ENCODE measurements at regions not wholly inside any gene's neighbourhood (a gene's known extent, or its start where the extent isn't known, plus 50 kb on each side); places are given as distances from the start of the nearest gene placed in this dataset.
"Not testable (repeated sequence)": the region's sequence is repeated elsewhere in the genome, so short reads cannot be mapped to it uniquely, and the experiment has no call there.

DNA sequence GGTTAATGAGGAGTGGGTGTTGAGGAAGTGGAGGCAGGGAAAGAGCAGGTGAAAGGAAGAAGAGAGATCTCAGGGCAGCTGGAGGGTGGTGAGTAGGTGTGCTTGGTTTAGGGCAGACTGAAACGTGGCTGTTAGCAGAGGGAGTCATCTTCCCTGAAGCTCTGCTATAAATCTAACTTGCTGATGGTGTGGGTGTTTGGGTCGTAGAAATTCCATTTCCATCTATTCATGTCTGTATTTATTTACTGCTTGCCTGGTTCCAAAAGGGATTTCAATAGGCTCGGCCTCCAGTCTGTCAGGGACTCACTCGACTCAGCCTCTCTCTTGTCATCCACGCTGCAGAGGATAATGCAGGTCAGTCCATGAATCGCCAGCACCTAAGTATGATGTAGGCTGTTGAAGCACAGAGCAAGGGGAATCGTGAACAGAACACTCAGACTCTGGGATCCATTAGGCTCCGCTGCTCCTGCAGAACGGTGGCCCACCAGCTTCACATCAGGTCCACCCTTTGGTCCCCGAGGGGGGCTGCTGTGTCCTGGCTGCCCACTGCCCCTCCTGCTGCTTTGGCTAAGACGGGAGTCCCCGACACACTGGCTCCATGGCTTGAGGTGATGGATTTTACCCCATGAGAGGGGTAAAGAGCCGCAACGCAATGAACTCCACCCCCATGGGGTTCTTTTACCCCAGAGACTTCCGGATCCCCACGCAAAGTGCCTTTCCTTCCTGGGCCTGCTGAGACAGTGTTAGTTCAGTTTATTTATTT is 156.2 kb downstream of the RHOU start:
- DNase-seq (ENCODE audit: low read depth in 2 of 2, low spot score in 1 of 2), result no peak

DNA sequence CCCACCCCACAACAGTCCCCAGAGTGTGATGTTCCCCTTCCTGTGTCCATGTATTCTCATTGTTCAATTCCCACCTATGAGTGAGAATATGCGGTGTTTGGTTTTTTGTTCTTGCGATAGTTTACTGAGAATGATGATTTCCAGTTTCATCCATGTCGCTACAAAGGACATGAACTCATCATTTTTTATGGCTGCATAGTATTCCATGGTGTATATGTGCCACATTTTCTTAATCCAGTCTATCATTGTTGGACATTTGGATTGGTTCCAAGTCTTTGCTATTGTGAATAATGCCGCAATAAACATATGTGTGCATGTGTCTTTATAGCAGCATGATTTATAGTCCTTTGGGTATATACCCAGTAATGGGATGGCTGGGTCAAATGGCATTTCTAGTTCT is 156.9 kb downstream of the RHOU start:
- not testable (repeated sequence) for DNase-seq (ENCODE audit: low read depth in 2 of 2, low spot score in 1 of 2)

DNA sequence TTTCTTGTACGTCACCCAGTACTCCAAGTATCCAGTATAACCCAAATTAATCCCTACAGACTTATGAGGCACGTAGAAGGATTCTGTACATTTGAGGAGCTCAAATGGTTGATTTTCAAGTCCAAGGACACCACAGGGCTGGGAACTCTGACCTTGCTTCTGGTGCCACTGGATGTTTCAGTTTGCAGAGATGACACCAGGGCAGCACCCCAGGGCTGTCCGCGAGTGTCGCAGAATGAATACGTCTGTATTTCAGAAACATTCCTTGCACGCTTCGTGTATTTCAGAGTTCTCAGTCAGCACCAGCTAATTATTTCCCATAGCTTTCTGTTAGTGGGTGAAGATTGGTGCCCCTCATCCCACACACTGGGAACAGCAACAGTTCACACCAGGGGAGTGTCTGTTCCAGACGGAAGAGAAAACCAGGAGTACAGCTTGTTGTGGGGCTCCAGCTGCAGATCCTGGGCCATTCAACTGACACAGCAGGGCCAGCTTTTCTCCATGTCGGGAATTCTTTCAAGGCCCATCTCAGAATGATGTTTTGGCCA is 159.2 kb downstream of the RHOU start:
- no peak for DNase-seq (ENCODE audit: low read depth in 2 of 2, low spot score in 1 of 2)

DNA sequence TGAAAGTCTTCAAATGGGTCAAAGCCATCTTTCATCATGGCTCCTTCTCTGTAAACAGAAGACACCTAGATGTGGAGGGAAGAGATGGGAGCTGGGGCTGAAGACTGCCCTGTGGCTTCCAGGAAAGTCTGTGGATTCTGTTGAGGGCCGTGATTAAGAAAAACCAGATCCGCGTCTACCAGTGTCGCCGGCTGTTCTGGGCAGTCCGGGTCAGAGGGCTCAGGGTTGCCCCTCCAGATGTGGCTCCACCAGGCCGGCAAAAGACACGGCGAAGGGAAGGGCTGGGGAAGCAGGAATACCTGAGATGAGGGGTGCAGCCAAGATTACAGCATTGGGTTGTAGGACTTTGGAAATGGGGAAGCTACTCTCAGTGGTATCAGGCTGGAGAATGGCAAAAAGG is 162.6 kb downstream of the RHOU start:
- DNase-seq (ENCODE audit: low read depth in 2 of 2, low spot score in 1 of 2), result no peak

DNA sequence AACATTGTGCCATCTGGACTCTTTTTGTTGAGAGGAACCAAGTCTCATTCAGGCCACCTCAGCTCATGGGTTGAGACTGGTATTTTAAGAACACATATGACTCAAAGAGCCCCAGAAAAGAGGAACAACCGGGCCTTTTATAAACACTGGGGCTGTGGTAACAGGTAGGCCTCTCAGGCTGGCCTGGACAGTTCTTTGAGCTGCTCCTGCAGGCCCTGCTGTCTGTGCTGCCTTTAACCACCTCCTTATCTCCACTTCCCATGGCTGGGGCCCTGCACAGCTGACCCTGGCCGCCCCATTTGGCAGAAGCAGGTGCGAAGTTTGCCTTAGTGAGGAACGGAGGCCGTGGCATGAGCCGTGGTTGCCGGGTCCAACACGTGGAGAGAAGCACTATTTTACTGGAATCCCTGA is 163.3 kb downstream of the RHOU start:
- DNase-seq (ENCODE audit: low read depth in 2 of 2, low spot score in 1 of 2), result no peak

DNA sequence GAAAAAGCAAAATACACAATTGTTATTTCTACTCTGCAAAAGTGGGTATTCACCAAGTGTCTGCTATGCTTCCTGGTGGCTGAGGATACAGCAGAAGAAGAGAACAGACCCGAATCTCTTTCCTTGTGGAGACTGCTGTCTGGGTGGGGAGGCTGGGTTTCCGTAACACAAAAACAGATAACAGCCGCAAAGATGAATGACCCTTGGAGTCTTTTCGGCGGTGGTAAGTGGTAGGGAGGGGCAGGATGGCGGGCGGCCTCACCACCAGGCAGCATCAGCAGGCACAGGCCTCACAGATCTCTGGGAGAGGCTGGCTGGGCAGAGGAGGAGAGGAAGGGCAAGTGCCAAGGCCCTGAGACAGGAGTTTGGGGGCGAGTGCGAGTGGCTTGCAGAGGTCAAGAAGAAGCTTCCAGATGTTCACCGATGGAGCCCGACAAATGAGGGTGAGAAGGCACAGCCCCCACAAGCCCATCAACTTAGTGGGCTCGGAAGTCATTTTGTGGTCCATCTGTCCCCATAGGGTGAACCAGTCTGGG is 164.2 kb downstream of the RHOU start:
- no peak for DNase-seq (ENCODE audit: low read depth in 2 of 2, low spot score in 1 of 2)

DNA sequence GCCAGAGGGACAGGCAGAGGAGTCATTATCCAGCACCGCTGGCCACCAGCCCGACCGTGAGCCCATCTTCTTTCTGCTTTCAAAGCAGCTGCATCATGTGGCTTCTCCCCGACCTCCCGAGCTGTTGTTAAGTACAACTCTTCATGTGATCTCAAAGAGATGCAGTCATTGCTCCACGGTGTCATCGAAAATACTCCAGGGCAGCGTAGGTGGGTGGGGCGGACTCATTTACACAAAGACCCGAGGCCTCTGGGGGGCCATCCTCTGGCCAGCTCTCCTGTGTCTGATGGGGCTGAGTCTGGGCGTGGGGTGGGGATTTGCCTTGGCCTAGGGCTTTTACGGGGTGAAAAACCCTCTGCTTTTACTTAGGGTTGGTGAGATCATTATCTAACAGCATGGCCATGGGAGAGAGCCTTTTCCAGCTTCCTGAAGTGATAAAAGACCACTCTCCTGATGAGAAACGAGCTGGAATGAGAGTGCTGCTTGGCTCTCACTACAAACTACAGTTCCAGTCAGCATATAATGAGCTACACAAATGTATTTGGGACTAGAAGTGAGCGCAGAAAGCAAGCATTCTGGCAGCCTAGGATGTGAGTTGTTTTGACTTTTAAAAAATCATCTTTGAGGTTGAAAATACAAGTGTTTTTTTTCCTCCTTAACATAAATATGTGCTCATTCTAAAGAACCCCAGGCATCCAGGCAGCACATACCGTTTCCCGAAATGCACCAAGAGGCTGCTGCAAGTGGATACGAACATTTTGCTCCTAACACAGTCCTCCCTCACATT is 165.0 kb downstream of the RHOU start:
- DNase-seq (ENCODE audit: low read depth in 2 of 2, low spot score in 1 of 2), result no peak

DNA sequence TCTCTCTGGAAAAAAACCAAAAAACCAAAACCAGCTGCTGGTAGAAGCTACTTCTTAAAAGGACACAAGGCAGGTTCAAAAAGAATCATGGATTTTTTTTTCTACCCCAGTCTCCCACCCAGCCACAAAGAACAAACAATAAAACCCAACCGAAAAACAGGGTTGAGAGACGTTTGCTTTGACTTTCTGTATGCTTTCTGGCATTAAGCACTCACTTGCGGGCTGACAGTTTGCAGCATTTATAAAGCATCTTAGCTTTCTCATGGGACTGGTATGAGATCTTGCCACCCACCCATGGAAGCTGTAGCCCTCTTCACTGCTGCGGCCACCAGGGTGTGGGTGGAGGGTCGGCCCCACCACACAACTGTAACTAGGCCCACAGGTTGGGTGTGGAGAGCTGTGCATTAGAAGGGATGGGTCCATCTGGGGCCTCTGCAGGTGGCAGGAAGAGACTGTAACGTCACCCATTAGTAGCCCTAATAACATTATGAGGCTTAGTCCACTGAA is 165.7 kb downstream of the RHOU start:
- DNase-seq (ENCODE audit: low read depth in 2 of 2, low spot score in 1 of 2), result no peak

DNA sequence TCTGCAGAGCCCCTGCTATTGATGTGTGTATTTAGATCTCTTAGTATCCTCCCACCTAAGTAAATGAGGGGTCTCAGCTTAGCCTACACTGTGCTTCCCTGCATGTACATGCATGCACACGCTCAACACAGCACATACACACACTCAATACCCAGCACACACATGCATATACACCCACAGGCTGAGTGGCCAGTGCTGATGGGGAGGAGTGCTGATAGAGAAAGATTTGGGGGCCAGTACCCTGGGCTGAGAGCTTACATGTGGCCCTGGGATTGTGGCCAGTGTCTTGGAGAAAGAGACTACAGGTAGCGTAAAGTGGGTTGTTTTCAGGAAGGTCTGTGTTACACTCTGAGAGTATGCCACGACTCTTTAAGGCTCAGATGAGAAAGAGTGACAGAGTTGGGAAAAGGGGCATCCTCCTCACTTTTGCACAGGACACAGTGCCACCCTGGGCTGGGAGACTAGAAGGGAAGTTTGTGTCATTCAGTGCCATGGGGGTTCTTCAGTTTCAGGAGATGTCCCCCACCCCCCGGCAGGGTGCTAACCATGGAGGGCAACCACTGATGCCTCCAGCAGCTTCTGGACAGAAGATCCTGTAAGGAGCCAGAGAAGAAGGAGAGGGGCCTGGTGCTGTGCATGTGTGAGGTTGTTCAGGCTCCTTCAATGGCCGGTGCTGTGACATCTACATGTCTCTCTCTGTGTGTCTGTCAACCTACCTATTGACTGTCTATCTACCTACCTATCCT is 166.8 kb downstream of the RHOU start:
- no peak for DNase-seq (ENCODE audit: low read depth in 2 of 2, low spot score in 1 of 2)

DNA sequence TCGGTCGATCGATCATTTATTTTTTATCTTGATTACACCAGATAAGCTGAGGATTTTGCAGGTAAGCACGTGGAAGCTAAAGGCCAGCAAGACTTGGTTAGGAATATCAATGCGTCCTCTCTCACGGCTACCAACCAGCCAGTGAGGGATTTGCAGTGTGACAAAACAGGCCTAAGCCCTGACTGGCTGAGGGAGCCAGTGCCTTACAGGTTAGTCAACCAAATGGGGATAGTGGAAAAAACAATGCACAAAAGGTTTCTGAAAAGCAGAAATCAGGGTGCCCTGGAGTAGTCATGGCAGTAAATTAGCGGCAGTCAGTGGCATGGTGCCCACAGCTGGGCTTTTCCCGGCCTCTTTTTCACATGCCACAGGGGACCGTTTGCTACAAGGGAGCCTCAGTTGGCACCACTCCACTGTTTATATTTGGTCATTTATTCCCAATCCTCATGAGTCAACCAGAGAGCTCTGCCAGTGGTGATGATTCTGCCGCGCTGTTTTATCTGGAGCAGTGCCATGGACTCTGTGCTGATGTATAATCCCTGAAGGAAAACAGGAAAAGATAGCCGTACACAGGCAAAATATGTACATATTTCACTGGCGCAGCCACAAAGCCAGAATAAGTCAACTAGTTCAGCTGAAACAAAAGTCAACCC is 167.6 kb downstream of the RHOU start:
- DNase-seq (ENCODE audit: low read depth in 2 of 2, low spot score in 1 of 2), result no peak

DNA sequence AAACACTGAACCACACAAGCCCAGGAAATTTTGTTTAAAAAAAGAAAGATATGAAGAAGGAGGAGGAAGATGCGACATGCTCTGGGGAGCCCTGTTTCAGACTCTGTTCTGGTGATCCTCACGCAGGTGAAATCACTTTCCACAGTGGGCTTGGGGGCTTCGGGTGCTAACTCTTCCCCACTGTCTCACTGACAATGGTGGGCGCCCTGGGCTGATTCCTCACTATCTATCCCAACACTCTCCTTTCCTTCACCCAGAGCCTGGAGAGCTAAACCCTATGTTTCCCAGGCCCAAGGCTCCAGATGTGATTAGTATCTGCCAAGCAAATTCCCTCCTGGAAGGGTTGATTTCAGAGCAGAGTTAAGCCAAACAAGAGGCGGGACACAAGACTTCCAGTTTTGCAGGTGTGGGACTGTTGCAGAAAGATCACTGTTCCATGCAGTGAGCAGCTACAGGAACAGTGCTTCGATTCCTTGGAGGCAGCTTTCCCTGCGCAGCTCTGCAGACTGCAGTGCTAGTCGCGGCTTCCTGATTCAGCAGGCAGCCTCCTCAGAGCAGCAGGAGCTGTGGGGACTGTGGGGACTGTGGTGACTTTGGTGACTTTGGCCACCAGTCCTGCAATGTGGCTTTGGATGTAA is 168.3 kb downstream of the RHOU start:
- DNase-seq (ENCODE audit: low read depth in 2 of 2, low spot score in 1 of 2), result no peak

DNA sequence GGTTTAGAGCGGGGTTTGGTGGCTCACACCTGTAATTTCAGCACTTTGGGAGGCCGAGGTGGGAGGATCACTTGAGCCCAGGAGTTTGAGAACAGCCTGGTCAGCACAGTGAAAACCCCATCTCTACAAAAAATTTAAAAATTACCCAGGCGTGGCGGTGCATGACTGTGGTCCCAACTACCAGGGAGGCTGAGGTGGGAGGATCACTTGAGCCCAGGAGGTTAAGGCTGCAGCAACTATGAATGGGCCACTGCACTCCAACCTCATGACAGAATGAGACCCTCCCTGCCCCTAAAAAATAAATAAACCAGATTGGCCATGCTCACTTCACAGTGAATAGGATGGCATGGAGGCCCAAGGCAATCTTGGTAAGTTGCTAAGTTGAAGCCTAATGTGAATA is 168.9 kb downstream of the RHOU start:
- no peak for DNase-seq (ENCODE audit: low read depth in 2 of 2, low spot score in 1 of 2)

DNA sequence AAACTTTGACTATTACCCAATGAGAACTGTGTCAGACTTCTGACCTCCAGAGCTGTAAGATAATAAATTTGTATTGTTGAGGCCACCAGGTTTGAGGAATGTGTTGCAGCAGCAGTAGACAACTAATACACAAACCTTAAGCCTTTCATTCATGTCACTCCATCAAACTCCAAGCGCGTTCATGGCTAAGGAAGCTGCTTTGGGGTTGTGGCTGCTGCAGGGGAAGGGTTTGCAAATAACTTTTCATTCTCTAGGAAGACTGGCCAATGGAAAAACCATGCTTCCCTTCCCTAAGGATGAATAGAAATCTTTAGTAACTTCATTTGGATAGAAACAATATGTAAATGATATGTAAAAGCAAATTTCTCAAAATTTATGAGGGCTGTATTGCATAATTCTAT is 170.4 kb downstream of the RHOU start:
- DNase-seq (ENCODE audit: low read depth in 2 of 2, low spot score in 1 of 2), result no peak

DNA sequence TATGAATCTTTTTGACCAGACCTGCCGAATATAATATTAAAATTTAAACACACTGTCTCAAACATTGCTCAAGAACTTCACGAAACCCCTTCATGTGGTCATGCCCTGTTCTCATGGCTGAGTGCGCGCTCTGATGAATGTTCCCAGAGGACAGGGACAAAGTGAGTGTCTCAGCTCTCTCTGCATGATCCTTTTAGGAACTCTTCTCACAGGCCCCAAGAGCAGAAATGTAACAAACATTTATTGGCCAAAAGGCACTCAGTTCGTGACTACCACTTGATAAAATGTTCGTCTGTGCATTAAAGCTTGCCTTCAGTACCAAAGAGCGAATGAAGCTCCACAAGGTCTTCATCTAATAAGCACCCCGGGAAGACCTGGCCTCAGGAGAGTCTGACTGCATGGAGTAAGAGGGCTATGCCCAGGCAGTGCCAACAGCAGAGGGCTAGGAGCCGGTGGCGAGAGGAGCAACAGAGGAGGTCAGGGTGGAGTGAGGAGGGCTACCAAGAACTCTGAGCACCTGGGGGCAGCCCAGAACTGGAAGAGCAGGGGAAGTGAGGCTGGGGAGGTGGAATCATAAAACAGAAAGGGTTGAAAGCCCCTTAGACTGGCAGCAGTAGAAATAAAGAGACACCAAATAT is 171.1 kb downstream of the RHOU start:
- DNase-seq (ENCODE audit: low read depth in 2 of 2, low spot score in 1 of 2), result no peak

DNA sequence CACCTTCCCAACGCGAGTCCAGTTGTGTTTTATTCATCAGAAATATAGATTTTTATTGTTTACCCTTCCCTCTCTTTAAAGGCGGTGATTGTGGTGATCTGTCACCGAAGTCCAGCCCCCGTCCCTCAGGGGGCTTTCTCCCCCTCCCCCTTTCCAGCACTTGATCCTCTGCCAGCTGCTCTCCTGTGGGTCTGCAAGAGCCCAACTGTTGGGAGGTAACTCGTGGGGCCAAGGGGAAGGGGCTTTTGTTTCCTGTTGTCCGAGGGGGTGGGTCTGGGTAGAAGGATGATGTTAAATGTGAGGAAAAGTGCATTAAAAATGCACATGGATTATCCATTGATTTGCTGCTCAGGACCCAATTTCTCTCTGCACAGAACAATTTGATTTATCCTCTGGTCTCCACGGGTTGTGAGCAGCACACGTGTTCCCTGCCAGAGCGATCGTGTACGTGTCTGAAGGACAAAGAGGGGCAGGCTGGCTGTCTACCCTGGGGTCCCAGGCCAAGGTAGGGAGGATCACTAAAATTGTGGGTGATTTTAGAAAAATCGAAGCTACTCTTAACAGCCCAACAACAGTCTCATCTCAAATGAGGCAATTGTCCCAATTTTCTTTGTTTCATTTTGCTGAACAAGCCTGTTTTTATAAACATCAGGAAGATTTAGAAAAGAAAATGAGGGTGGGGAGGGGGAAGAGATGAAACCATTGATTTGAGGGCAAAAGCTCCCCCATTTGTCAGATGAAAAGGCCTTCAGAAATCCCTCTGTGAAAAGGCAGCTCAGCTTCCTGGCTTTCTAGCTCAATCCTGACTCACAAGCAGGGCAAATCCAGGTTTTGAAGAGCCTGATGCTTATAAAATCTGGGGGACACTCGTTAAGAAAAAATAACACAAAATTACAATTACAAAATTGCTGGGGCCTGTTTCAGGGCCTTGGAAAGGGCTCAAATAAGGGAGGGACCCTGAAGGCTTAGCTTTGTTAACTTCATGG is 176.2 kb downstream of the RHOU start:
- DNase-seq (ENCODE audit: low read depth in 2 of 2, low spot score in 1 of 2), result no peak

DNA sequence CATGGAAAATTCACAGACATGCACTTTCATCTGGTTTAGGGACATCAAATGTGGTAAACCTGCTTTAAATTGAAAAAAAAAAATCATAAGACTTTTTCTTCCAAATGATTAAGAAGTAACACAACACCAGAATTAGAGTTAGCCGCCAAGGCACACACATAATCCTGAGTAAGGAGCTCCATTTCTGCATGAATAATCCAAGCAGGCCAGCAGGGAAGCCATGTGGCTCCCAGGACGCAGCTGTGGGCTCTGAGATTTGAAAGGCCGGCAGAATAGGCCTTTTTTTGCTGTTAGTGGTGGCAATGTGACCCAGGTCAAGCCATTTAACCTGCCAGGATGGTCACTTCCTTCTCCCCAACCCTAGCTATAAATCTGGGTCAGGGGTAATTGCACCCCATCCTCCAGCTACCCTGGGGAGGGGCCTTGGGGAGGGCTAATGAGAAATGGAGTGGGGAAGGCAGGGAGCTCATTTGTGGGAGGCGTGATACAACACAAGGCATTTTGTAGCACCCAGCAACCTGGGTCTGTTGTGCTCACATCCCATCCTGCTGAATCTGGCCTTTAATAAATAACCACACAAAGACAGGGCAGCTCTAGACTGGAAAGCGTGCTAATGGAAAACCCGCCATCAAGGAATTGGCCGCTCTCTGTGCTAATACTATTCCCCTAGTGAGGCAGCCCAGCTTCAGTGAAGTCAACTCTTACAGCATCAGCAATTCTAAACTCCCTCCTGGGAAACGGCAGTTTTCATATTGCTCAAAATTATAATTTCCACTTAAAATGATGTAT is 178.5 kb downstream of the RHOU start:
- no peak for DNase-seq (ENCODE audit: low read depth in 2 of 2, low spot score in 1 of 2)

DNA sequence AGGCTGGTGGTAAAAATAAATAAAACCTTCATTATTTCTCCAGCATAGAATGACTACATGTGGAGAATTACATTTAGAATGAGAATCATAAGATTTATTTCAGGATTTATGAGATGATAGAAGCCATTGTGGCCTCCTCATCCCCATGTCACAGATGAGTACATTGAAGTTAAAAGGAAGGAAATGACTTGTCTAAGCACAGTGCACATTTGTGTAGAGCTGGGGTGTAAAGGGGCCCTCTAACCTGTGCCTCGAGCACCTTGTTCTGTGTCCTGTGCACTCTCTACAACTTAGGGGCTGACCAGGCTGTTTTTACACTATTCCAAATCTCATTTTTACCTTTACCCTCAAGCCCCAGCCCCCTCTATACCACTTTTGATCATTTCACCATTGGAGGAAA is 179.4 kb downstream of the RHOU start:
- DNase-seq (ENCODE audit: low read depth in 2 of 2, low spot score in 1 of 2), result no peak

DNA sequence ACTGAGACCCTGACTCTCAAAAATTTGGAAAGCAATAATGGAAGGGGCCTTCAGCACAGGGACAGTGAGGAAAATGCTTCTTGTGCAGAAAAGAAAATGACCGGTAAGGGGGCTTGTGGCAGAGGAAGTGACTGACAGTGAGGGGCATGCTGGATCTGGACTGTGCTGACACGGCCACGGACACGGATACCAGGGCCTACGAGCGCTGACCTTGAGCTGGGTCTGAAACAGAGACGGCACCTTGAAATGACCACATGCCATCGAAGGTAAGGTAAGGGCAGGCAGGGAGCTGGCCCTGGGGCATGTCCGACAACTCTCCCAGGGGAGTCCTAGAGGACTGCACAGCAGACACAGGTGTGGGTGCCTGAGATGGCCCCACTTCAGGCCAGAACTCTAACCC is 182.1 kb downstream of the RHOU start:
- no peak for DNase-seq (ENCODE audit: low read depth in 2 of 2, low spot score in 1 of 2)

All from stimulated activated CD8-positive, alpha-beta memory T cell treated with anti-CD3 and anti-CD28 coated beads, Interleukin-4, amount 100 ng/mL, for 4 hours (primary cell).